ENCODE measurements at regions not wholly inside any gene's neighbourhood (a gene's known extent, or its start where the extent isn't known, plus 50 kb on each side); places are given as distances from the start of the nearest gene placed in this dataset.

DNA sequence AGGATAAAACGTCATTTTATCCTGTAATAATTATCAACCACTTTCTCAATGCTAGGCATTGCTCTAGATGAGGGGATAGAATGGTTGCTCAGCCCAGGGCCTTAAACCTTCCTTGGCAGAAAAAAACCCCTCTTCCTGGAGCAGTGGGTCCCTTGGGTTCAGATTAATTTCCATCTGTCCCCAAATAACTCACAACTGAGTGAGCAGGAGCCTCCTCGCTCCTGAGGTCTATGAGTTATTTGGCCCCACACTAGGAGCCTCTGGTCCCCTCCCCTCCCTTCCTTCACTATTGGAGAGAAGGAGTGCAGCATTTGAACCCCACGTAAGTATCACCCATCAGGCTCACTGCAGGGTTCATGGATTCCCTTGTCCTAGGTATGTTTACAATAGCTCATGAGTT is 157.5 kb upstream of the FHL2 start:
- TF ChIP-seq CTCF (conservative IDR thresholded peaks at IDR 0.05): no peak
- no peak overlapping the region for H3K9ac ChIP-seq (ENCODE audit: extremely low read depth, low read length, poor library complexity, severe bottlenecking)
- H3K4me1 ChIP-seq (ENCODE audit: control insufficient read depth, insufficient read depth, low read length): no peaks in the 10 kb centered on the region
- no peaks in the 10 kb centered on the region for H3K36me3 ChIP-seq (ENCODE audit: control insufficient read depth, insufficient read depth, low read length)
- H3K4me3 ChIP-seq (ENCODE audit: low read length): no peak overlapping the region
- no peaks in the 10 kb centered on the region for H3K27me3 ChIP-seq (ENCODE audit: control insufficient read depth, insufficient read depth, low read length, poor library complexity, severe bottlenecking)
- Mint-ChIP-seq H3K4me1 (peaks cover 2% of the 10 kb centered on the region), H3K27me3 (ENCODE audit: insufficient read depth) (peaks cover 2% of the 10 kb centered on the region), H3K9me3 (no peaks in the 10 kb centered on the region), H3K4me3 (no peak overlapping the region), H3K27ac (no peak overlapping the region), H3K36me3 (ENCODE audit: low read depth) (no peaks in the 10 kb centered on the region)
- DNase-seq: peak; percentile 16
- no peak overlapping the region for H3K27ac ChIP-seq (ENCODE audit: low read depth, low read length)
- H3K9me3 ChIP-seq (ENCODE audit: control insufficient read depth, low read length): no peaks in the 10 kb centered on the region
- 93 to 100% methylated on average over 1 to 3 of the region's 3 CpGs for WGBS, 2 experiments (ENCODE audit: insufficient coverage in 1 of 2, insufficient read length in 1 of 2)

GRCh38 chr2:105554235-105554634 is 155.4 kb upstream of the FHL2 start:
- no peak for TF ChIP-seq CTCF (conservative IDR thresholded peaks at IDR 0.05)
- peaks cover 2% of the 10 kb centered on the region for H3K4me1 Mint-ChIP-seq
- Histone ChIP-seq H3K9me3 (ENCODE audit: control insufficient read depth, low read length) (no peaks in the 10 kb centered on the region), H3K36me3 (ENCODE audit: control insufficient read depth, insufficient read depth, low read length) (no peaks in the 10 kb centered on the region), H3K27me3 (ENCODE audit: control insufficient read depth, insufficient read depth, low read length, poor library complexity, severe bottlenecking) (no peaks in the 10 kb centered on the region), H3K4me1 (ENCODE audit: control insufficient read depth, insufficient read depth, low read length) (no peaks in the 10 kb centered on the region), H3K4me3 (ENCODE audit: low read length) (no peak overlapping the region), H3K9ac (ENCODE audit: extremely low read depth, low read length, poor library complexity, severe bottlenecking) (no peak overlapping the region), H3K27ac (ENCODE audit: low read depth, low read length) (no peak overlapping the region)
- DNase-seq: no peak
- no peaks in the 10 kb centered on the region for H3K36me3 Mint-ChIP-seq (ENCODE audit: low read depth)
- no peaks in the 10 kb centered on the region for H3K9me3 Mint-ChIP-seq
- H3K4me3 Mint-ChIP-seq: no peak overlapping the region
- no peaks in the 10 kb centered on the region for H3K27me3 Mint-ChIP-seq (ENCODE audit: insufficient read depth)
- H3K27ac Mint-ChIP-seq: no peak overlapping the region

GRCh38 chr2:105553538-105554196 is 154.8 kb upstream of the FHL2 start:
- no peak overlapping the region for H3K4me3 ChIP-seq (ENCODE audit: low read length)
- Mint-ChIP-seq H3K4me1 (peaks cover 2% of the 10 kb centered on the region), H3K4me3 (no peak overlapping the region), H3K27me3 (ENCODE audit: insufficient read depth) (no peaks in the 10 kb centered on the region), H3K27ac (no peak overlapping the region), H3K9me3 (no peaks in the 10 kb centered on the region), H3K36me3 (ENCODE audit: low read depth) (no peaks in the 10 kb centered on the region)
- H3K27ac ChIP-seq (ENCODE audit: low read depth, low read length): no peak overlapping the region
- H3K27me3 ChIP-seq (ENCODE audit: control insufficient read depth, insufficient read depth, low read length, poor library complexity, severe bottlenecking): no peaks in the 10 kb centered on the region
- H3K4me1 ChIP-seq (ENCODE audit: control insufficient read depth, insufficient read depth, low read length): no peaks in the 10 kb centered on the region
- H3K9ac ChIP-seq (ENCODE audit: extremely low read depth, low read length, poor library complexity, severe bottlenecking): no peak overlapping the region
- peak; percentile 3 for DNase-seq
- 86 to 87% methylated on average over 9 of the region's 9 CpGs for WGBS, 2 experiments (ENCODE audit: insufficient coverage in 1 of 2, insufficient read length in 1 of 2)
- no peaks in the 10 kb centered on the region for H3K36me3 ChIP-seq (ENCODE audit: control insufficient read depth, insufficient read depth, low read length)
- H3K9me3 ChIP-seq (ENCODE audit: control insufficient read depth, low read length): no peaks in the 10 kb centered on the region
- TF ChIP-seq CTCF (conservative IDR thresholded peaks at IDR 0.05): no peak

Data from endodermal cell (in vitro differentiated cells).